Fibroblast of skin of right quadriceps (primary cell): ENCODE measurements at regions not wholly inside any gene's neighbourhood (a gene's known extent, or its start where the extent isn't known, plus 50 kb on each side); places are given as distances from the start of the nearest gene placed in this dataset.

Experiments
- DNase-seq: peaks from one replicate; pipeline ENCODE4 v3.0.0-alpha.2; 2013

GRCh38 chr6:105838171-105838570 lies 248.0 kb upstream of the PRDM1 start:
- DNase-seq, result peak; percentile 77

GRCh38 chr6:105836889-105837288 lies 249.2 kb upstream of the PRDM1 start:
- peak; percentile 12 for DNase-seq

- no peak for DNase-seq
Measured at GRCh38 chr6:105836379-105836778, 249.8 kb upstream of the PRDM1 start.

- DNase-seq, result no peak
Measured at GRCh38 chr6:105835373-105835772, 250.8 kb upstream of the PRDM1 start.

GRCh38 chr6:105833959-105834947 lies 251.9 kb upstream of the PRDM1 start:
- DNase-seq, result no peak

GRCh38 chr6:105832313-105832761 lies 253.8 kb upstream of the PRDM1 start:
- no peak for DNase-seq

GRCh38 chr6:105831311-105832097 lies 254.6 kb upstream of the PRDM1 start:
- DNase-seq, result peak; percentile 74

- DNase-seq, result no peak
Measured at GRCh38 chr6:105825210-105825609, 260.9 kb upstream of the PRDM1 start.

- DNase-seq, result peak; percentile 55
Measured at GRCh38 chr6:105824732-105825131, 261.4 kb upstream of the PRDM1 start.

- DNase-seq, result no peak
Measured at GRCh38 chr6:105821777-105822176, 264.4 kb upstream of the PRDM1 start.

- DNase-seq, result no peak
Measured at GRCh38 chr6:105821027-105821426, 265.1 kb upstream of the PRDM1 start.

- no peak for DNase-seq
Measured at GRCh38 chr6:105819745-105820144, 266.4 kb upstream of the PRDM1 start.

- DNase-seq, result no peak
Measured at GRCh38 chr6:105818505-105818904, 267.6 kb upstream of the PRDM1 start.

GRCh38 chr6:105817961-105818360 lies 268.2 kb upstream of the PRDM1 start:
- no peak for DNase-seq

GRCh38 chr6:105817370-105817769 lies 268.8 kb upstream of the PRDM1 start:
- DNase-seq, result no peak

- DNase-seq, result no peak
Measured at GRCh38 chr6:105816847-105817246, 269.3 kb upstream of the PRDM1 start.

- DNase-seq, result no peak
Measured at GRCh38 chr6:105815661-105816555, 270.2 kb upstream of the PRDM1 start.

GRCh38 chr6:105814745-105815536 lies 271.2 kb upstream of the PRDM1 start:
- no peak for DNase-seq

- DNase-seq, result no peak
Measured at GRCh38 chr6:105810922-105811482, 275.1 kb upstream of the PRDM1 start.

GRCh38 chr6:105810105-105810921 lies 275.8 kb upstream of the PRDM1 start:
- peak; percentile 92 for DNase-seq

- no peak for DNase-seq
Measured at GRCh38 chr6:105808571-105808970, 277.6 kb upstream of the PRDM1 start.
